ENCODE measurements at regions not wholly inside any gene's neighbourhood (a gene's known extent, or its start where the extent isn't known, plus 50 kb on each side); places are given as distances from the start of the nearest gene placed in this dataset.
"Not testable (repeated sequence)": the region's sequence is repeated elsewhere in the genome, so short reads cannot be mapped to it uniquely, and the experiment has no call there.

GRCh38 chr14:87615047-87615446, 377.9 kb downstream of the GALC start:
- Histone ChIP-seq H3K27me3 (ENCODE audit: control insufficient read depth, insufficient read depth, low read length) (no peaks in the 10 kb centered on the region), H3K36me3 (ENCODE audit: control insufficient read depth, insufficient read depth, low read length) (no peaks in the 10 kb centered on the region), H3K9me3 (ENCODE audit: control insufficient read depth, insufficient read depth, low read depth, low read length) (no peaks in the 10 kb centered on the region), H3K27ac (ENCODE audit: low read length) (no peak overlapping the region), H3K4me3 (ENCODE audit: low read depth in 2 of 2, low read length in 2 of 2) (no peak overlapping the region), H3K4me1 (ENCODE audit: control insufficient read depth, insufficient read depth, low read length) (no peaks in the 10 kb centered on the region)
- POLR2A ChIA-PET, result no interaction called here
- intact Hi-C loops (cut with micrococcal nuclease; ENCODE audit: unreplicated experiment) (no loop called here), in situ Hi-C loops (cut with HindIII; ENCODE audit: low pct_unique_long_range_greater_than_20kb, low sequenced_read_pairs) (no loop called here)
- ATAC-seq, result no peak
- TF ChIP-seq CTCF (IDR thresholded peaks at IDR 0.05) (no peak), REST (IDR thresholded peaks at IDR 0.05; ENCODE audit: insufficient read depth in 1 of 2, low read depth in 2 of 2, low read length in 1 of 2) (no peak), TCF7L2 (IDR thresholded peaks at IDR 0.05; ENCODE audit: low read depth, low read length) (no peak), POLR2AphosphoS5 (IDR thresholded peaks at IDR 0.05; ENCODE audit: low read depth, low read length) (no peak)
- CTCF ChIA-PET, result no interaction called here
- no peak for DNase-seq (ENCODE audit: low read depth, low spot score)
- no TSS peak for BruUV-seq (replicated peaks)

- H3K4me1 ChIP-seq (ENCODE audit: control insufficient read depth, insufficient read depth, low read length), result no peaks in the 10 kb centered on the region
- 0 out of 2 replicates have a peak, but pooled peaks cover 2% of the 10 kb centered on the region for H3K9me3 ChIP-seq (ENCODE audit: control insufficient read depth, insufficient read depth, low read depth, low read length)
- DNase-seq (ENCODE audit: low read depth, low spot score), result no peak
- no peak overlapping the region for H3K27ac ChIP-seq (ENCODE audit: low read length)
- intact Hi-C loops (cut with micrococcal nuclease; ENCODE audit: unreplicated experiment), result no loop called here
- ChIA-PET CTCF (no interaction called here), POLR2A (no interaction called here)
- in situ Hi-C loops (cut with HindIII; ENCODE audit: low pct_unique_long_range_greater_than_20kb, low sequenced_read_pairs), result no loop called here
- H3K36me3 ChIP-seq (ENCODE audit: control insufficient read depth, insufficient read depth, low read length), result no peaks in the 10 kb centered on the region
- no peaks in the 10 kb centered on the region for H3K27me3 ChIP-seq (ENCODE audit: control insufficient read depth, insufficient read depth, low read length)
- no peak for TF ChIP-seq POLR2AphosphoS5 (IDR thresholded peaks at IDR 0.05; ENCODE audit: low read depth, low read length)
- no peak for TF ChIP-seq SIN3A (IDR thresholded peaks at IDR 0.05; ENCODE audit: borderline replicate concordance, insufficient read depth, low read depth, low read length)
- no peak for TF ChIP-seq TCF7L2 (IDR thresholded peaks at IDR 0.05; ENCODE audit: low read depth, low read length)
- no peak for TF ChIP-seq CTCF (IDR thresholded peaks at IDR 0.05)
- no peak for TF ChIP-seq REST (IDR thresholded peaks at IDR 0.05; ENCODE audit: insufficient read depth in 1 of 2, low read depth in 2 of 2, low read length in 1 of 2)
- H3K4me3 ChIP-seq (ENCODE audit: low read depth in 2 of 2, low read length in 2 of 2), result no peak overlapping the region
- no peak for ATAC-seq
- BruUV-seq (replicated peaks), result no TSS peak
Measured at GRCh38 chr14:87613881-87614280, 379.1 kb downstream of the GALC start.

GRCh38 chr14:87607056-87607455, 385.9 kb downstream of the GALC start:
- H3K27me3 ChIP-seq (ENCODE audit: control insufficient read depth, insufficient read depth, low read length); H3K9me3 ChIP-seq (ENCODE audit: control insufficient read depth, insufficient read depth, low read depth, low read length); H3K27ac ChIP-seq (ENCODE audit: low read length); H3K4me1 ChIP-seq (ENCODE audit: control insufficient read depth, insufficient read depth, low read length); in situ Hi-C loops (cut with HindIII; ENCODE audit: low pct_unique_long_range_greater_than_20kb, low sequenced_read_pairs); H3K4me3 ChIP-seq (ENCODE audit: low read depth in 2 of 2, low read length in 2 of 2); POLR2A ChIA-PET; ATAC-seq; BruUV-seq (replicated peaks); DNase-seq (ENCODE audit: low read depth, low spot score); H3K36me3 ChIP-seq (ENCODE audit: control insufficient read depth, insufficient read depth, low read length); CTCF ChIA-PET; intact Hi-C loops (cut with micrococcal nuclease; ENCODE audit: unreplicated experiment): not testable (repeated sequence)

Measured in Panc1 (cell line).